ENCODE measurements at regions not wholly inside any gene's neighbourhood (a gene's known extent, or its start where the extent isn't known, plus 50 kb on each side); places are given as distances from the start of the nearest gene placed in this dataset.
"Not testable (repeated sequence)": the region's sequence is repeated elsewhere in the genome, so short reads cannot be mapped to it uniquely, and the experiment has no call there.

- DNase-seq (ENCODE audit: low spot score) = no peak
- intact Hi-C loops (cut with DNase I) = no loop called here
These were observed 57.6 kb upstream of the IGFBP5 start for GRCh38 chr2:216752855-216753505.

- DNase-seq (ENCODE audit: low spot score); intact Hi-C loops (cut with DNase I): not testable (repeated sequence)
These were observed 55.4 kb upstream of the IGFBP5 start for GRCh38 chr2:216750750-216751149.

- intact Hi-C loops (cut with DNase I); DNase-seq (ENCODE audit: low spot score): not testable (repeated sequence)
These were observed 50.9 kb upstream of the IGFBP5 start for GRCh38 chr2:216746268-216746667.

GRCh38 chr2:216745453-216745852, 50.1 kb upstream of the IGFBP5 start:
- intact Hi-C loops (cut with DNase I) = no loop called here
- DNase-seq (ENCODE audit: low spot score) = no peak
